HG03159 (cell line): ENCODE measurements at regions not wholly inside any gene's neighbourhood (a gene's known extent, or its start where the extent isn't known, plus 50 kb on each side); places are given as distances from the start of the nearest gene placed in this dataset.

ENCODE experiments used
- ATAC-seq: cut with Tn5 transposase; IDR thresholded peaks from one replicate; pipeline ENCODE4 v1.9.1; 2021; ENCODE audit warnings: mild to moderate bottlenecking, moderate library complexity; ENCODE audit not compliant: unreplicated experiment

- no peak for ATAC-seq
These were observed 55.9 kb downstream of the ZBTB18 start for GRCh38 chr1:244106837-244107493.

- no peak for ATAC-seq
These were observed 59.9 kb downstream of the ZBTB18 start for GRCh38 chr1:244111027-244111426.

- ATAC-seq: no peak
These were observed 61.0 kb downstream of the ZBTB18 start for GRCh38 chr1:244112041-244112440.

GRCh38 chr1:244112636-244113035, 61.6 kb downstream of the ZBTB18 start:
- no peak for ATAC-seq

GRCh38 chr1:244113532-244114320, 62.6 kb downstream of the ZBTB18 start:
- no peak for ATAC-seq

- no peak for ATAC-seq
These were observed 63.8 kb downstream of the ZBTB18 start for GRCh38 chr1:244114892-244115291.

GRCh38 chr1:244116946-244117345, 65.9 kb downstream of the ZBTB18 start:
- ATAC-seq: no peak

- ATAC-seq: no peak
These were observed 67.2 kb downstream of the ZBTB18 start for GRCh38 chr1:244118109-244118761.

GRCh38 chr1:244128591-244129383, 77.7 kb downstream of the ZBTB18 start:
- no peak for ATAC-seq

GRCh38 chr1:244137276-244137675, 86.2 kb downstream of the ZBTB18 start:
- ATAC-seq: no peak

- ATAC-seq: no peak
These were observed 86.6 kb downstream of the ZBTB18 start for GRCh38 chr1:244137725-244138124.

- ATAC-seq: no peak
These were observed 87.3 kb downstream of the ZBTB18 start for GRCh38 chr1:244138399-244138798.

GRCh38 chr1:244139655-244140054, 88.6 kb downstream of the ZBTB18 start:
- no peak for ATAC-seq

- no peak for ATAC-seq
These were observed 89.3 kb downstream of the ZBTB18 start for GRCh38 chr1:244140420-244140819.

- no peak for ATAC-seq
These were observed 93.0 kb downstream of the ZBTB18 start for GRCh38 chr1:244144053-244144452.

- ATAC-seq: no peak
These were observed 99.0 kb downstream of the ZBTB18 start for GRCh38 chr1:244150071-244150470.

- ATAC-seq: no peak
These were observed 99.6 kb downstream of the ZBTB18 start for GRCh38 chr1:244150665-244151064.

- ATAC-seq: no peak
These were observed 100.5 kb downstream of the ZBTB18 start for GRCh38 chr1:244151537-244151936.

GRCh38 chr1:244154508-244154871, 103.4 kb downstream of the ZBTB18 start:
- no peak for ATAC-seq

- no peak for ATAC-seq
These were observed 103.9 kb downstream of the ZBTB18 start for GRCh38 chr1:244154872-244155531.

GRCh38 chr1:244155661-244156060, 104.6 kb downstream of the ZBTB18 start:
- ATAC-seq: no peak
